NCI-H1417 (cell line): ENCODE measurements at regions not wholly inside any gene's neighbourhood (a gene's known extent, or its start where the extent isn't known, plus 50 kb on each side); places are given as distances from the start of the nearest gene placed in this dataset.

Experiments used
- DNase-seq, 3 experiments: peaks; one replicate each; lab custom pipeline; 2025; lab: John Stamatoyannopoulos, UW

DNA sequence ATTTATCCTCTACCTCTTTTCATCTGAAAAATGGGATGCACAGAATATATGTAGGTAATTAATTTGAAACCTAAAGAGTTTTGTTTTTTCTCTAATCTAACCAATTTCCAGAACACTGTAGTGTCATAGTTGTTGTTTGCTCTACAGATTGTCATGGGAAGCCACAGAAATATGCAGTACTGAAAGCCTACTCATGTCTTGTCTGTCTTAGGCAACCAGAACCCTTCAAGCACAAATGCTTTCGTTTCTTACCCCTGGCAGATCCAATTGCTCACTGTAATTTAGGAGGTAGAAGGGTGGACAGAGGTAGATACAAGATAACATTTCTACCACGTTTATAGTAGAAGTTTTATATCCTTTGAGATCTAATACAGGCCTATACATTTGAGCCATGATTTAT is 330.2 kb upstream of the NOVA1 start:
- no peak for DNase-seq

DNA sequence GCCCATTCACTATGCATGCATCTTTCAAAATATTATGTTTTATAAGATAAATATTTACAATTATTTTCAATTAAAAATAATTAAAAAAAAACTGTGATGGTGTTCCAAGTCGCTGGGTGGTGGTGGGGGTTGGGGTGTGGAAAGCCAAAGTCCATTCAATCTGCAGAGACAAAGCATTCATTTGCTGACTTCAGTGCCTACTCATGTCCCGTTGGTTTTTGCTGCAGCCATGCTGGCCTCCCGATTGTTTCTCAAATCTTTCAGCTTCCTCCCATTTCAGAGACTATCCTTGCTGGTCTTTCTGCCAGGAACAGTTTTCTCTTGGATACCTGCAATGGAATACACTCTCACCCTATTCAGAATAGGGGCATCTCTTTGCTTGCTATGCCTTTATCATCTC is 331.5 kb upstream of the NOVA1 start:
- no peak for DNase-seq

DNA sequence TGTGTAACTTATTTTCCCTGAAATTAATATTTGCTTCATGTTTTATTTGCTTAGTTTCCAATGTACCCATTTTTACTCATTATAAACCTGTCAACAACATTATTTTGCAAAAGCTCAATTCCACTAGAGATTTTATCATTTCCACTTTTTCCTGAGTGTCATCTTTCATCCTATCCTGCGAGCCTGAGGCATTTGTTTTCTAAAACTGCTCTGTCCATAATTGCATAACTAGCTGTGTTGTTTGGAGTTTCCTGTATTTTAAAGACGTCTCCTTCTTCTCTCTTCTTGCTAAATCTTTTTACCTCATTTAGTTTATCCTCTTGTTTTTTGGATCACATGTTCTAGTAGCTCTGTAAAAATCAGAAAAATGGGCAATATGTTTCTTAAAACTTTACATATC is 332.7 kb upstream of the NOVA1 start:
- DNase-seq = no peak

DNA sequence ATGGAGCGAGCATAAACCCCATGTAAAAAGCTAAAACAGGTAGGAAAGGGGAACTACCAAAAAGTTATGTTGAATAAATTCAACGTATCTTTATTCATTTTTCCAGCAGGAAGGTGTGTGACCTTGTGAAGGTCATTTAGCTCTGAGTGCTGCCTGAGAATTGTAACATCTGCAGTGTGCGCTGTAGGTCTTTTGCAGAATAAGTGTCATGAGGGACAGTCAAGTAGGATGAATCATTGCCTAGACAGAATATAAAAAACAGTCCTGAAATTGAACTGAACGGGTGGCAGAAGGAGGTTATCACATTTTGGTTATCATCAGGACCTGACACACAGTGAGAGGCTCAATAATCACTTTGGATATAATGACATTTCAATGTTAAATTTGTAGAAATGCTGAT is 334.8 kb upstream of the NOVA1 start:
- no peak for DNase-seq

DNA sequence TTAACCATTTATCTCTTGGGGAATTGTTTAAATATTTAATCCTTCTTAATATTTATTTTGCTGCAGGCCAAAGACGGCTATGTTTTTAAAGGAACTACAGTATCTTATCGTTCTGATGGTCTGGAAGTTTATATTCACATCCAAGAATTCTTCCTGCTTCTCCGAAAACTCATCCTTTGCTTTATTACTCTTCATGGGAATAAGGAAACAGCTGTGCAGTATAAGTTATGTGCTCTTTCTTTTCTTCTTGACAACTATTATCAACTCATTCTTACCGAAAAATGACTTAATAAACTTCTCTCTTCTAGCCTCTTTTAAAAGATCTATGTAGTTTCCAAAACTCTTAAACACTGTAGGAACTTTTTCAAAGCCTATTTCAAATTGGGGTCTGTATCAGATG is 335.6 kb upstream of the NOVA1 start:
- DNase-seq = no peak

DNA sequence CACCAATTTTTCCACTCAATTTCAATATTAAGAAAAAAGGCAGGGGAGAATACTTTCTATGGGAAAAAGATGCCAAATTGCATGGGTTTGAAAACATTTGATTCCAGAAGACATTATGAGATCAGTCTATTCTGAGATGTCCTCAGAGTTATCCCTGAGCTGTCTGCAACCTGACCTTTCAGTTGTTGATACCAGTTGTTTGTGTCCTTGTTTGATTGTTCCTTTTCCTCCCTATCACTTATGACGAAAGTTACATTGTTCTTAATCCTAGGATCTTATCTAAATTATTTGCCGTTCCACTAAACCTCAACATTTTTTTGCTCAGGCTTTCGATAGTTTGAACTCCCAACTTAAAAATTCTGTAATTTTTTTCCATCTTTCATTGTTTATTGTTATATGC is 336.3 kb upstream of the NOVA1 start:
- no peak for DNase-seq

DNA sequence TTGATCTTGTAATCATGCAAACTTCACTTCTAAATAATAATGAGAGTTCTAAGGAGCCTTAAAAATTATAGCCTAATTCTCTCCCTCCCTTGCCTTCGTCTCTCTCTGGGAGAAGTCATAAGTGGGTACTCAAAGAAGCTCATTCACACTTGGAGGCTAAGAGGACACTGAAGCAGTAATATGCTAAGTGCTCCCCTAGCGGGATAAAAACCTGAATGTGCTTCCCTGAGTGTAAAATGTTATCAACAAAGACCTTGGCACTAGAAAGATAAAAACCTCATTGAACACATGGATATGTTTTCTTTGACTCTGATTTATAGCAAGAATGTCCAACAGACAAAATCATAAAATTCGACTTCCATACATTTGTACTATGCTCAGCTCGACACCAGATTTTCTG is 337.9 kb upstream of the NOVA1 start:
- peak; percentile 4 to 94 (median 52) for DNase-seq

DNA sequence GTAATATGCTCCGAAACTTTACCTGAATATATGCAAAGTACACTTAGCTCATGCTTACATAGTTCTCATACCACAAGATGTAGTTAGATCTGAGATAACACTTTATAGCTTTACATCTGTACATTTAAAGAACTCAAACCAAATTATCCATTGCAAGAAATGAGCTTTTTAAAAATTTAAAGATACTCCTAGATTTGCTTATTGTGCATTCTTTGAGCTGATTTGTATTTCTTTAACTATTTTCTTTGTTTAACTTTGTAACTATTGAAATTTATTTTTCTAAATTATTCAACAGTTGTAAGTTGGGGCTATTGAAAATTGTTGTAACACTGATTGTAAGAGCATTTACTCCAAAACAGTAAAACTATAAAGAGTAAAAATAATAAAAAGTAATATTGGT is 340.2 kb upstream of the NOVA1 start:
- DNase-seq = no peak

DNA sequence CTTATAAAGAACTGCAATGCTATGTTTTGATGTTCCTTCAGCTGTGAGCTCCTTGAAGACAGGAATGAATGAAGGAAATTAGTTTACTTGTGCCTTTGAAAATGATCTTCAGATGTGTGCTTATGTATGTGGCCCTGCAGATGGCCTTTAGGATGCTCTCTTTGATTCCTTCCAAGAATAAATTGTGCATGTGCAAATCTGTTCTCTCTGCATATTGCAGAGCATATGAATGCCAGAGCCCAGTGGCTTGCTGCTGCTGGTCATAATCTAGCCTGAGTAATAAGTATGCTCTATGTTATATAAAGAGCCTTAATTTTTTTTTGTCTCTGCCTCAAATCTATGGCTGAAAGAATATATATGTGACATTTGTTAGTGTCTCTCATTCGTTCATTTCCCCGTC is 341.9 kb upstream of the NOVA1 start:
- no peak for DNase-seq

DNA sequence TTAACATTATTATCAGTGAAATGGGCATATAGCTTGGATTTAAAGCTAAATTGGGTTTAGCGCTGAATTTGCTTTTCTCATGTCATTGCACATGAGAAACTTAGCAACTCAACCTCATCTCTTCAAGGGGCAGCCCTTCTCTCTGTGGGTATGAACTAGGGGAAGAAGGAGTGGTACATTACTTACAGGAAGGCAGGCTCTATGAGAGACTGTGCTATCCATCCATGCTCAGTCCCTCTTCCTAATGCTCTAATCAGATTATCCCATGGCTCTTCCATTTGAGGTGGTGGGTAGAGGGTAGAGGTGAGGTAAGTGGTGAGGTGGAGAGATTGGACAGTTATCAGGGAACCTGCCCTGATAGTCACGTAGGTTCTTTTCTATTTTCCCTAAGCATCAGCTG is 343.7 kb upstream of the NOVA1 start:
- no peak for DNase-seq

DNA sequence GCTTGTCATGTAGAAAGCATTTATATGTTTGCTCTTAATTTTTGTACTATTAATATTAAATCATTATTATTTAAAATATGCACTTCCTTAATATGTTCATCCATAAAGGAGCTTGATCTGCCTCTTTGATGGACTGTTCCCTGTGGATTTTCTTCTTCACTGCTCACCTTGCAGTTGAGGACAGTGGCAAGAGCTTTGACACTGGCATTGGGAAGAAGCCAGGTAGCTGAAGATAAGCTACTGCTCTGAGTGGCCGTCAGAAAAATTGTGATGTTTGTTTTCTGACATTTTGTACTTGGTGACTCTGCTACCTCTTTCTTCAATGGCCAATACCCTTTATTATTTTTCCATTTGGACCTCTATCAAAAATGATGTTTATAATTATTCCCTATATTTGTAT is 349.4 kb upstream of the NOVA1 start:
- no peak for DNase-seq

DNA sequence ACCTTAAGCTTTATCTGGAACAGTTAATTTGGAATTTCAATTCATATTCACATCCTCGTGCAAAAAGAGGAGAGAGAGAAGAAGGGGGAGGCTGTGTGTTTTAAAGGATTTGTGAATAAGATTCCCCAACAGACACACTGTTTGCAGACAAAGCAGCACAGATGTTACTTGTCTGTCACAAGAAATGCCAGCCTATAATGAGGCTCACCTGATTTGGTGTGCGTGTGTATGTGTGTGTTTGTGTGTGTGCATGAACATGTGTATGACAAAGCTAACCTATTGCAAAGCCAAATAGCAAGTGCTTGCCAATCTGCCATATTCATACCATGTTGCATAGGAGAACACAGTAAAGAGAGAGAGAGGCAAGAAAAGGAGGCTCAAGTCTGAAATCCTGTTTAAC is 361.6 kb upstream of the NOVA1 start:
- DNase-seq = no peak

DNA sequence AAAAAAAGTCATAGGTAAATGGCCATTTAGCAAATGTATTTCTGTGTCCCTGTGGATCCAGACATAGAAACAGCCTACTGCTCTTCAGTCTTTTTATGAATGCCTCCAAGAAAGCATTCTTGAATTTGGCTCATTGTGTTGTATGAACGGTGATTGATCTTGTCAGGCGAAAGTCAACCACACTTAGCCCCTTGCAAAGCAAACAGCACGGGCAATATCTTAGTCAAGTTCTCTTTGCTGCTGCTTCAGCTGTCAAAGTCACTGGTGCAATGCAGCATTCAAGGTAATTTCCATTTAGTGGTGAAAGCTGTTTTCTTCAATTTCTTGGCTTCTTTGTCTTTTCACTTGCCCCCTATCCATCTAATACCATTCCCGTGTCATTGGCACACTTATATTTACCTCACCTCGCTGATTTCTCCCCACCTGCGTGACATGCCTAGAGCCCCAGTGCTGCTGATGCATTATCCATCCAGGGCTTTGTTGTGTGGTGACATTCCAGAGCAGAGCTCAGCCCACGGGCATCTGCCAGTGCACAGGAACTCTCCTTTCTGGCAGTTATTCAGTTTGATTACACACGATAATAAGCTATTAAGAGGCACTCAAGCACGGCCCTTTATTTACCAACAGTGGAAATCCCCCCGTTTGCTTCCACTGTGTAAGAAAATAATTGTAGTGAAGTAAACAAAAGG is 362.3 kb upstream of the NOVA1 start:
- DNase-seq = peak; percentile 59 to 88 (median 84)

DNA sequence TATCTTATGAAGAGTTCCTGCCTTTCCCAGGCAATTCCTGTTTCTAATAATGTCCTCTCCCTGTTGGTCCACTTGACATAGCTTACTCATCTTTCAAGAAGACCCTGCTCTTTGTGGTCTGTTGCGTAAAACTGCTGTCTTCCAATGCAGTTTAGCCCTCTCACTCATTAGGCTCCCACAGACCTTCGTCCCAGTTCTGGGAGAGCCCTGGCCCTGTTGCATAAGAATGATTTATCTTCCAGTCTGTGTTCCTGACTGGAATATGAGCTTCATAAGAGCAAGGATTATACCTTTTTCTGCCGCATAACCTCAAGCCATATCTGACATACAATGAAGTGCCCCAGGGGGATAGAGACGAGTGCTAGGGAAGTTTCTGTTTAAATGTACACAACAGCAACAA is 365.9 kb upstream of the NOVA1 start:
- peak in 1 of 3 experiments; percentile 64 for DNase-seq

DNA sequence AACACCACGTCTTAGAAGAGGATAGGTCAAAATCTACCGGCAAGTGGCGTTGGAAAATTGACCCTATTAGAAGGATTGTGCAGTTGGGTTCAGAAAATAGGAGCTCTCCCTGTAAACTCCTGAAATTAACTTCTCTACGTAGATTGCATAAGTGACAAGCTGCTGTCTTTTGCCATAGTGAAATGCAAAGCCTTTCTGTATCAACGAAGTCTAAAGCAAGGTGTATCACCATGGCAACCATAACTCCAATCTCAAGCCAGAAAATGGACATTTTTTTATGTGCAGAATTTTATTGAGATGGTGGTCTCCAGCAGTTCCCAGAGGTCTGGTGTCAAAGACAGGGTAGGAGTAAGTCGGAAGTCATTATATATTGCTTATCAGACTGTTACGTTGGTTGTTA is 367.7 kb upstream of the NOVA1 start:
- DNase-seq = no peak

DNA sequence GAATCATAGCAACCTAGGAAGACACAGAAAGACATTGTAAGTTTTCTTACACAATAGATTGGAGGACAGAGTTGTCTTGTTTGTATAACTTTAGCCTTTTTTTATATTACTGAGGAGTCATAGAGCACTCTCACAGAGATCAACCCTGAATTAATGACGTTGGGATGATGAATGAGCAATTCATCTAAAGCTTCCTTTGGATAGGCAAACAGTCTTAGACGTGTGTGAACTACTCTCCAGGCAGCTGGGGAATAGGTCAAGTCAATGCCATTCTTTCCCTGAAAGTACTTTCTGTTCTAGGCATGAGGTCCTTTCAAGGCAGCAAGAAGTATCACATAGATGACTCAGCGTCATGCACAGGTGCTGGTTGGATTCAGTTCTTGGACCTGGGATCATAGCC is 369.1 kb upstream of the NOVA1 start:
- no peak for DNase-seq

DNA sequence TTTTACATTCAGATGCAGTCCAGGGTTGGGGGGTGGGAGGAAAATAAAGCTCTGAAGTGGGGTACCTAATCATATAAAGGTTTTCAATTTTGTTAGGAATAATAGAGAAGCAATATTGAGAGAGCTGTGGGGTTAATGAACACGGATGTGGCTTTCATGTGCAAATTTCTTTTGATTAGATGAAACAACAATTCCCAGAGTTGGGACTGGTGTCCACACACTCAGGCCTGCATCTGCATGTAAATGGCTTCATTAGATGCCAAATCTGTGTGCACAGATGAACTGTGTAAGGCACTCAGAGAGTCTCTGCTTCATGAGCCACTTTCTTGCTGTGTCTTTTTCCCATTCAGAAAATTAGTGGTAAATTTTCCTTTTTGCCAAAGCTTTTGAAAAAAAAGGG is 377.1 kb upstream of the NOVA1 start:
- DNase-seq = no peak

DNA sequence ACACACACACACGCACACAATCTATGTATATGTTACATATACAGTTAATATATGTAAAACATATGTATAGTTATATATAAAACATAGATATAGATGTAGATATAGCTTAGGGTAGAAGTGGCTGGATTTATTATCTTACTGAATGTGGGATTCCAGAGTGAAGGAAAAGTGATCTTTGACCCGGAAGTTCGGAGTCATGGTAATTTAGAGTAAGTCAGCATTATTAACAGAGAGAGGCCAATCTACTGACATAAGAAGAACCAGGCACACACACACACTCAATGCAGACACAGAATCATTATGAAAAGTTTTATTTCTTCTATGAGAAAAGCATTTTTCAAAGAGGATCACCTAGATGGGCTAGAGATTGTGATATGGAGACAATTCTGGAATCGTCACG is 384.2 kb upstream of the NOVA1 start:
- no peak for DNase-seq

DNA sequence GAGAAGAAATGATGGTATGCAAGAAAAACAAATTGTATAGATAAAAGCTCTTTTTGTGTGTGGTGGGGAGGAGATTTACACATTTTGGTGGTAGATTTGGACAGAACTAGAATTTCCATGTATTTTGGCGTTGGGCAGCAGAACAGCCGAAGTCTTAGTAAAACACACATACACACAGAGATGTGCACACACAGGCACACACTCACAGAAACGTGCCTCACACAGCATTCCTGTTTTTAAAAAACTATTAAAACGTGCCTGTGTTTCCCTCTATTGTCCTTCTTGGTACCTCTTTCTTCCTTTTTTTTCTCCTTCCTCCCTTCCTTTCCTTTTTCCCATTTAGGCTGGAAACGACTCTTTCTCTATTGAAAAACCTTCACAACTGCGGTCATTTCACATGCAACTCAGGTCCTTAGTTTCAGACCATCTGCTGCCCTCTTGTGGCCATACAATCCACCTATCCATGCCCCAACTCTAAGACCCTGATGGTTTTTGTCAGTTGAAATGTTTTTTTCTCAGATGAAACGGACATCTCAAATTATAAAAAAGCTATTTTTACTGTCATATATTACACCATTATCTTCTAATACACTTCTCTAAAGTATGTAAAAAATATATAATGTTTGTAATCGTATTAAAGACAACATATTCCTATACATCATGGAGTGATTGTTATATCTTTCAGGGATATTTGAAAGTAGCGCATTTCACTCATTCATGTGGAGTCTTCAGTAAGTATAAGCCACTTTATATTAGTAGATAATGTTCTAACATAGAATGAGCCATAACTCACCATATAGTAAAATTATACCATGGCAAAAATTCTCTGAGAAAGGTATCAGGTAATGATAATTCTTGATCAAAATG is 386.7 kb upstream of the NOVA1 start:
- peak; percentile 45 to 84 (median 83) for DNase-seq

DNA sequence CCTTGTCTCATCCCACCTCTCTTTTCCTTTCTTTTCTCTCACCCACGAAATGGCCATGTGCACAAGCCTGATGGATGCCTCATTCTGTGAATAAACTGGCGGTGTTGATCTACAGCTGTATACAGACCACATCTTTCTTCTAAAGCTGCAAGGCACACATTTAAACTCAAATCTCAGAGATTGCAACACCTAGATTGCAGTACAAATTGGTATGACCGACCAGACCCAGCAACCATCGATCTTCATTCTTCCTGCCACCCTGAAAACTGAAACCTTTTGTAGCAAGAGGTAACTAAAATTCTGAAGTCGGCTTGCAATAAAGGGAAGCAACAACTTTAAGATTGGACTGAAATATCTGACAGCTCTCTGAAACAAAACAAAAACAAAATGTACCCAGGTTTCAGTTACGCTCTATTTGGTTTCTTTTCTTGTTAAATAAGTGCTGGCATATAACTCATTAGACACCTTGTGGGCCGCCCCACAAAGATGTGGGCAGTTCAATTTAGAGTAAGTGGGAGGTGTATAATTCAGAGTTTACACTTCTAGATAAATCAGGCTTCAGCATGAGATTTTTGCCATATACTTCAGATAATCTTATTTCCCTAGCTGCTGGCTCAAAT is 390.0 kb upstream of the NOVA1 start:
- no peak for DNase-seq

DNA sequence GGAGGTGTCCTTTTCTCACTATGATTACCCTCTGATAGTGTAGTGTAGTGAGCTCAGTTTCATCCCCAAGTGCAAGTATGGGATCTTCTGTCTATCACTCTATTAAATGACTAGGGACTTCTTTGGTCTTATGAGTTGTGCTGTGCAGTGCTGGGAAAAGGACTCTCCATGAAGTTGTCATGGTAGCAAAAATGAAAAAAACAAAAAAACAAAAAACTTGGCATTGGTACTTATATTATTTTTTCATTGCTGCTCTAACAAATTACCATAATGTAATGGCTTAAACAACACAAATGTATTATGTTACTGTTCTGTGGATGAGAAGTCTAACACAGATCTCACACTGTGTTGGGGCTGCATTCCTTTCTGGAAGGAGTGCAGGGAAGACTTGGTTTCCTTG is 393.1 kb upstream of the NOVA1 start:
- no peak for DNase-seq

DNA sequence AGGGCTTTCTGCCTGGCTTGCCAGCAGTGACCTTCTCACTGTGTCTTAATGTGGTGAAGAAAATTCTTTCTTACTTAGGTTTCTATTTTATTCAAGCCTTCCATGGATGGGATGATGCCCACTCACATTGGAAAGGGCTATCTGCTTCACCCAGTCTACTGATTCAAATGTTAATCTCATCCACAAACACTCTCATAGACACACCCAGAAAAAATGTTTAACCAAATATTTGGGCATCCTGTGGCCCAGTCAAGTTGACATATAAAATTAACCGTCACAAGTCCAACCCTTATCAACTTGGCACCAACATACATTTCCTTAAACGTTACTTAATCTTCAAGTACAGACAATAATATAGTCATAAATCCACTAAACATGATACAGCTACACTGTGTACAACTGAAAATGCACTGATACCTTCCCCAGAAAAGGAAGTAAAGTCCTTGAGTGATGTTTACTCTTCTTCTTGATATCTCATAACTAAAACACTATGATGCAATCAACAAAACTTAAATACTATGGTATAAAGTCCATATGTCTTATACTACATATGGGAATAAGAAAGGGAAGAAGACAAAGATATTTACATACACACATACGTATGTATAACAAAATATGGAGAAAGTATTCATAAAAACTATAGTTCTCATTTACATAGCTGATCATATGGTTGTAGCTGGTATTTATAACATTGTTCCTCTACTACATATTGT is 394.7 kb upstream of the NOVA1 start:
- no peak for DNase-seq

DNA sequence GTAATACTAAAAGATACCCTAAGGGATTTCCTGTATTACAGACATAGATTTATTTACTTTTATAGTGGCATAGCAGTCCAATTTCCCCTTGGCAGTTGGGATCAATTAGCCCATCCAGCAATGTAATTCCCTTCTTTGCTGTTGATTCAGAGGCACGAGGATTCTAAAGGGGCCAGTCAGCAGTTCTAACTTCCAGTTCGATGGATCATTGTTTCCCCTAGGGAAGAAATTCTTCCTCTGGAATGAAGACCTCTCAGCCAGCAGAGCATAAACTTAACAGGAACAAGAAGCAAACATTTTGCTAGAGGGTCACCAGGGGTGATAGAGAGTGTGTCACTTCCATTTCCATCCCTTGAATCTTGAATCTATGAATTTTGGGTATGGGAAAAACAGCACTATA is 395.7 kb upstream of the NOVA1 start:
- DNase-seq = no peak
